ENCODE measurements at regions not wholly inside any gene's neighbourhood (a gene's known extent, or its start where the extent isn't known, plus 50 kb on each side); places are given as distances from the start of the nearest gene placed in this dataset.

GRCh38 chr19:30277941-30278881, 94.0 kb upstream of the ZNF536 start:
- no peaks in the 10 kb centered on the region for H3K4me1 Mint-ChIP-seq (ENCODE audit: unreplicated experiment)
- H3K27ac Mint-ChIP-seq (ENCODE audit: unreplicated experiment) = no peak overlapping the region
- no peak for TF ChIP-seq CTCF (IDR thresholded peaks at IDR 0.05)
- peaks cover 22% of the 10 kb centered on the region for H3K9me3 Mint-ChIP-seq (ENCODE audit: unreplicated experiment)
- H3K4me3 Mint-ChIP-seq (ENCODE audit: unreplicated experiment) = no peak overlapping the region
- H3K36me3 Mint-ChIP-seq (ENCODE audit: unreplicated experiment) = no peaks in the 10 kb centered on the region
- DNase-seq (ENCODE audit: extremely low spot score, unreplicated experiment) = no peak
- no peaks in the 10 kb centered on the region for H3K27me3 Mint-ChIP-seq (ENCODE audit: unreplicated experiment)

DNA sequence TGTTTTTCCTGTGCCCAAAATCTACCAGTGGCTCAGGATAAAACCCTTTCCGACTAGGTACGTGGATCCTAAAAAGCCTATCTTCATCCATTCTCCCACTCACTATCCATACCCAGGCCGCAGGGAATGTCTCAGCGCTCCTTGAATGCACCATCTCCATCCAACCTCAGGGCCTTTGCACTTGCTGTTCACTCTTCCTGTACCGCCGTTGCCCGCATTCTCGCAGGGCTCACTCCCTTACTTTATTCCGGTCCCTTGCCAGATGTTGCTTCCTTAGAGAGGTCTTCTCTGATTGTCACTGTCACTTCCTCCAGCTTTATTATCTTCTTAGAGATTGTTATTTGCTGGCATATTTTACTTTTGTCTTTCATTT, 93.3 kb upstream of the ZNF536 start:
- H3K27me3 Mint-ChIP-seq (ENCODE audit: unreplicated experiment) = no peaks in the 10 kb centered on the region
- no peak overlapping the region for H3K27ac Mint-ChIP-seq (ENCODE audit: unreplicated experiment)
- no peaks in the 10 kb centered on the region for H3K4me1 Mint-ChIP-seq (ENCODE audit: unreplicated experiment)
- H3K36me3 Mint-ChIP-seq (ENCODE audit: unreplicated experiment) = no peaks in the 10 kb centered on the region
- no peak overlapping the region for H3K4me3 Mint-ChIP-seq (ENCODE audit: unreplicated experiment)
- no peak for TF ChIP-seq CTCF (IDR thresholded peaks at IDR 0.05)
- DNase-seq (ENCODE audit: extremely low spot score, unreplicated experiment) = no peak
- peaks cover 22% of the 10 kb centered on the region for H3K9me3 Mint-ChIP-seq (ENCODE audit: unreplicated experiment)

DNA sequence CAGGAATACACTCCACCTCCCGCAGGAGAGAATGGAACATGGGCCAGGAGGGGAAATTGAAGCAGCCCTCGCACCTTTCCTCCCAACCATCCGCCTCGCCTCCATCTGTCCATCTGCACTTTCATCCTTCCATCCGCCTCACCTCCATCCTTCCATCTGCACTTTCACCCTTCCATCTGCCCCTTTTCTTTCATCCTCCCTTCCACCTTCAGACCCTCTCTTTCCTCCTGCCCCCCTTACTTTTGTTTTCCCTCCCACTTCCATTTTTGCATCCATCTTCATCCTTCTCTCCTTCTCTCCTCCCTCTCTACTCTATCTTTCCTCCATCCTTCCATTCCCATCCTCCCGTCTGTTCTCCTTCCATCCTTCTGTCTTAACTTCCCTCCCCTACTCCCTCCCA, 92.2 kb upstream of the ZNF536 start:
- Mint-ChIP-seq H3K36me3 (ENCODE audit: unreplicated experiment) (no peaks in the 10 kb centered on the region), H3K27ac (ENCODE audit: unreplicated experiment) (no peak overlapping the region), H3K27me3 (ENCODE audit: unreplicated experiment) (no peaks in the 10 kb centered on the region), H3K4me3 (ENCODE audit: unreplicated experiment) (no peak overlapping the region), H3K4me1 (ENCODE audit: unreplicated experiment) (no peaks in the 10 kb centered on the region), H3K9me3 (ENCODE audit: unreplicated experiment) (peaks cover 22% of the 10 kb centered on the region)
- no peak for TF ChIP-seq CTCF (IDR thresholded peaks at IDR 0.05)
- no peak for DNase-seq (ENCODE audit: extremely low spot score, unreplicated experiment)

- no peaks in the 10 kb centered on the region for H3K36me3 Mint-ChIP-seq (ENCODE audit: unreplicated experiment)
- H3K9me3 Mint-ChIP-seq (ENCODE audit: unreplicated experiment) = peaks cover 32% of the 10 kb centered on the region
- no peaks in the 10 kb centered on the region for H3K4me1 Mint-ChIP-seq (ENCODE audit: unreplicated experiment)
- H3K27ac Mint-ChIP-seq (ENCODE audit: unreplicated experiment) = no peak overlapping the region
- no peaks in the 10 kb centered on the region for H3K27me3 Mint-ChIP-seq (ENCODE audit: unreplicated experiment)
- no peak overlapping the region for H3K4me3 Mint-ChIP-seq (ENCODE audit: unreplicated experiment)
- DNase-seq (ENCODE audit: extremely low spot score, unreplicated experiment) = no peak
- TF ChIP-seq CTCF (IDR thresholded peaks at IDR 0.05) = no peak
Observed at GRCh38 chr19:30281906-30282305, 90.3 kb upstream of the ZNF536 start.

DNA sequence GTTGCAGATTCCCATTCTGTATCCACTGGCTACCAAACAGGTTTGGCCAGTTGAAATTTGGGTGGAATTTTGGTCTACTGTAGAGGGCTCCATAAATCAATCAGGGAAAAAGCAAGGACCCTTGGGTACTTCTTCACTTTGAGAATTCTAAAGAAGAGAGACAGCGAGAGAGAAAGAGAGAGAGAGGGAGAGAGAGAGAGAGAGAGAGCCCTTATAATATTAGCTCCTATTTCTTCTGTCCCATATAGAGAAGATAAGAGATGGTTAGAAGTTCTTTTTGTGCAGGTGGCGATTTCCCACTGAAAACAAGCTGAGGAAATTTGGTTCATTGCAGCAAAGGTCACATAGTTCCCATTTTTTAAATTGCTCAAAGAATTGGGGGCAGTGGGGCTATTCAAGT, 88.6 kb upstream of the ZNF536 start:
- peaks cover 33% of the 10 kb centered on the region for H3K9me3 Mint-ChIP-seq (ENCODE audit: unreplicated experiment)
- DNase-seq (ENCODE audit: extremely low spot score, unreplicated experiment) = no peak
- H3K4me1 Mint-ChIP-seq (ENCODE audit: unreplicated experiment) = no peaks in the 10 kb centered on the region
- no peak overlapping the region for H3K4me3 Mint-ChIP-seq (ENCODE audit: unreplicated experiment)
- H3K27ac Mint-ChIP-seq (ENCODE audit: unreplicated experiment) = no peak overlapping the region
- no peaks in the 10 kb centered on the region for H3K27me3 Mint-ChIP-seq (ENCODE audit: unreplicated experiment)
- no peaks in the 10 kb centered on the region for H3K36me3 Mint-ChIP-seq (ENCODE audit: unreplicated experiment)
- TF ChIP-seq CTCF (IDR thresholded peaks at IDR 0.05) = no peak

All from osteocyte (in vitro differentiated cells).